Brain microvascular endothelial cell (primary cell): ENCODE measurements at regions not wholly inside any gene's neighbourhood (a gene's known extent, or its start where the extent isn't known, plus 50 kb on each side); places are given as distances from the start of the nearest gene placed in this dataset.
"Not testable (repeated sequence)": the region's sequence is repeated elsewhere in the genome, so short reads cannot be mapped to it uniquely, and the experiment has no call there.

Source experiments
- DNase-seq: peaks from one replicate; pipeline ENCODE4 v3.0.0-alpha.2; 2020
- H3K27ac ChIP-seq: fragments of 250-450 bp; sonication (Bioruptor Pico); 2 replicates; pipeline ENCODE4 v1.5.1; 2020; ENCODE audit warnings: mild to moderate bottlenecking, moderate library complexity
- H3K27me3 ChIP-seq: fragments of 250-450 bp; sonication (Bioruptor Pico); replicated peaks from 2 replicates; pipeline ENCODE4 v1.5.1; 2020; ENCODE audit warnings: mild to moderate bottlenecking
- H3K36me3 ChIP-seq: fragments of 250-450 bp; sonication (Bioruptor Pico); replicated peaks from 2 replicates; pipeline ENCODE4 v1.5.1; 2020; ENCODE audit warnings: mild to moderate bottlenecking
- H3K4me3 ChIP-seq: 2 replicates; pipeline ENCODE4 v1.5.1; 2011; ENCODE audit warnings: low read depth, mild to moderate bottlenecking, control low read depth, low read length, moderate library complexity
- in situ Hi-C: cut with HindIII; loops from 2 replicates; pipeline ENCODE4 v1.10.0; 2017; ENCODE audit warnings: low sequenced_read_pairs, low pct_ligation_motif_present
- TF ChIP-seq, protein P1 (sequence below): IDR thresholded peaks from 2 replicates; pipeline ENCODE4 v1.5.1; 2011; ENCODE audit warnings: low read depth, mild to moderate bottlenecking, moderate library complexity, low read length, control low read depth, inconsistent platforms; ENCODE audit errors: missing control alignments

- H3K27me3 ChIP-seq: no peaks in the 10 kb centered on the region
- no peak overlapping the region for H3K4me3 ChIP-seq
- DNase-seq: no peak
- H3K36me3 ChIP-seq: no peaks in the 10 kb centered on the region
- TF ChIP-seq, protein P1, sequence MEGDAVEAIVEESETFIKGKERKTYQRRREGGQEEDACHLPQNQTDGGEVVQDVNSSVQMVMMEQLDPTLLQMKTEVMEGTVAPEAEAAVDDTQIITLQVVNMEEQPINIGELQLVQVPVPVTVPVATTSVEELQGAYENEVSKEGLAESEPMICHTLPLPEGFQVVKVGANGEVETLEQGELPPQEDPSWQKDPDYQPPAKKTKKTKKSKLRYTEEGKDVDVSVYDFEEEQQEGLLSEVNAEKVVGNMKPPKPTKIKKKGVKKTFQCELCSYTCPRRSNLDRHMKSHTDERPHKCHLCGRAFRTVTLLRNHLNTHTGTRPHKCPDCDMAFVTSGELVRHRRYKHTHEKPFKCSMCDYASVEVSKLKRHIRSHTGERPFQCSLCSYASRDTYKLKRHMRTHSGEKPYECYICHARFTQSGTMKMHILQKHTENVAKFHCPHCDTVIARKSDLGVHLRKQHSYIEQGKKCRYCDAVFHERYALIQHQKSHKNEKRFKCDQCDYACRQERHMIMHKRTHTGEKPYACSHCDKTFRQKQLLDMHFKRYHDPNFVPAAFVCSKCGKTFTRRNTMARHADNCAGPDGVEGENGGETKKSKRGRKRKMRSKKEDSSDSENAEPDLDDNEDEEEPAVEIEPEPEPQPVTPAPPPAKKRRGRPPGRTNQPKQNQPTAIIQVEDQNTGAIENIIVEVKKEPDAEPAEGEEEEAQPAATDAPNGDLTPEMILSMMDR: no peak
- H3K27ac ChIP-seq: no peak overlapping the region
- in situ Hi-C loops: no loop called here
Measured at GRCh38 chr2:95677346-95677745, 85.5 kb downstream of the TRIM43 start.

GRCh38 chr2:95677833-95678232, 86.0 kb downstream of the TRIM43 start:
- H3K36me3 ChIP-seq, DNase-seq, in situ Hi-C loops, H3K4me3 ChIP-seq, H3K27me3 ChIP-seq, H3K27ac ChIP-seq: not testable (repeated sequence)

DNA sequence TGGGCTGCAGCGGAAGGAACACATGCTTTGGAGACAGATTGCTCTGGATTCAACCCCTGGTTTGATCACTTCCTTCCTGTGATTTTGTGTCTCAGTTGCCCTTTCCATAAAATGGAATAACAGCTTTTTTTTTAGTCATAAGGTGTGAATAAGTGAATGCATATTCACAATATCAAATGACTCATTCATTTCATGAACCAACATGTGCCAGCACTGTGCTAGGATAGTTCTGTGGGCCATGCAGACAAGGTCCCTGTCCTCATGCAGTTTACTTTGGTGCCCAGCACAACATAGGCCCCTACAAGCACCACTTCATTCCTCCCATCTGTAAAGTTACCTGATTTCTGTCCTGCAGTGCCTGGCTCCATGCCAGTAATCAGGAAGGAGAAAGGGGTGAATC, 89.4 kb downstream of the TRIM43 start:
- DNase-seq, H3K4me3 ChIP-seq, H3K27ac ChIP-seq, in situ Hi-C loops, H3K36me3 ChIP-seq, H3K27me3 ChIP-seq: not testable (repeated sequence)

DNA sequence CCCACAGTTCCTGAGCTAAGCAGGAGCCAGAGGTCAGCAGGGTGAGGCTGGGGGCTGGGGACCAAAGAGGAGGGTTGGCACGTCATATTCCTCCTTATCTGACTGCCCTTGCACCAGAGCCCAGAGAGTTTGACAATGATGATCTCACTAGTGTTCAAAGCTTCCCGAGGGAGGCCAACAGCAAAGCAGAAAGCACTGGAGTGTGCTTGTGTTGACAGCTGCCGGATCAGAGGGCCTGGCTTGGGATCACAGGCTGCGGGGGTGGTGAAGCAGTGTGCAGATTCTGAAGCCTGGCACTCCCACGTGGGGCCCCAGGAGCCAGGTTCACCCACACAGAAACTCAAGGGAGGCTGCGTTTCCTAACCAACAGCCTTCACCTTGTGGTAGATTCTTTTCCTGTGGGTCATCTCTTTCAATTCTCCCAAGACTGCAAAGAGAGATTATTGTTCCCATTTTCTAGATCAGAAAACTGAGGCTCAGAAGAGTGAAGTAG, 89.8 kb downstream of the TRIM43 start:
- H3K27ac ChIP-seq, H3K4me3 ChIP-seq, H3K36me3 ChIP-seq, in situ Hi-C loops, H3K27me3 ChIP-seq: not testable (repeated sequence)
- DNase-seq: peak; percentile 31

GRCh38 chr2:95682889-95683517, 91.2 kb downstream of the TRIM43 start:
- H3K36me3 ChIP-seq, H3K27me3 ChIP-seq, DNase-seq, H3K27ac ChIP-seq, in situ Hi-C loops: not testable (repeated sequence)
- H3K4me3 ChIP-seq: peak overlapping the region; percentile 54

DNA sequence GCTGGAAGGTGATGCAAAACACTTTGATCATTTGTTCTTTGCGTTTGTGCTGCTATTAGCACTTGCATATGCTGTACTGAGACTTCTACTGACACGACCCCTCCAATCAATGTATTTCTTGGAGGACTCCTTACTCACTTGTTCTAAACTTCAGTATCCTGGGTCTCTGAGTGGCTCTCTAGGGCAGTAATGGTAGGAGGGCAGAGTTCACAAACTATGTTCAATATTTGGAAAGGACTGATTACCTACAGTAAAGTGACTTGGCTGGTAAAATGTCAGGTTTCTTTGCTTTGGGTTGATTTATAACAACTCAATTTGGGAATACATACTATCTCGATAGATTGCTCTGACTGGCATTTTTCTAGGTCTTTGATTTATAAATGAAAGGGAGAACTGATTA, 93.7 kb downstream of the TRIM43 start:
- in situ Hi-C loops: no loop called here
- no peak overlapping the region for H3K4me3 ChIP-seq
- DNase-seq: no peak
- H3K27me3 ChIP-seq: no peaks in the 10 kb centered on the region
- no peaks in the 10 kb centered on the region for H3K36me3 ChIP-seq
- H3K27ac ChIP-seq: no peak overlapping the region
- TF ChIP-seq, protein P1: no peak

GRCh38 chr2:95686056-95686825, 94.4 kb downstream of the TRIM43 start:
- H3K27ac ChIP-seq, H3K4me3 ChIP-seq, in situ Hi-C loops, H3K36me3 ChIP-seq, H3K27me3 ChIP-seq: not testable (repeated sequence)
- peak; percentile 16 for DNase-seq

DNA sequence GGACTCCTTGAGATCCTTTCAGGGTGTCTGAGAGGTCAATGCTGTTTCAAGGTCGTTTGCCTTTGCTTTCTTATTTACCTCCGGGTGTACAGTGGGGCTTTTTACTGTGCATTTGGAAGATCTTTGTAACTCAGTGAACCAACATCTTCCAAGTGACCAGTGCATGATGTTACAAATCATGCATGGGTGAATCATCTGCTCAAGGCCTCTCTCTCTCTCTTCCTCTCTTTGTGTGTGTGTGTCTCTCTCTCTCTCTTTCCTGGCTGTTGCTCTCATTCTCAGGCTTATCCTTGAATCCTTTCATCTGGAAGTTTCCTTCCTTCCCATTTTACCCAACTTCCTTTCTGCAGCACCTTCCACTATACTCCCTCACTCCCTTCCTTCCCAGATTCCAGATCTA, 96.1 kb downstream of the TRIM43 start:
- H3K27ac ChIP-seq, H3K4me3 ChIP-seq, H3K36me3 ChIP-seq, H3K27me3 ChIP-seq, in situ Hi-C loops: not testable (repeated sequence)
- peak; percentile 22 for DNase-seq

DNA sequence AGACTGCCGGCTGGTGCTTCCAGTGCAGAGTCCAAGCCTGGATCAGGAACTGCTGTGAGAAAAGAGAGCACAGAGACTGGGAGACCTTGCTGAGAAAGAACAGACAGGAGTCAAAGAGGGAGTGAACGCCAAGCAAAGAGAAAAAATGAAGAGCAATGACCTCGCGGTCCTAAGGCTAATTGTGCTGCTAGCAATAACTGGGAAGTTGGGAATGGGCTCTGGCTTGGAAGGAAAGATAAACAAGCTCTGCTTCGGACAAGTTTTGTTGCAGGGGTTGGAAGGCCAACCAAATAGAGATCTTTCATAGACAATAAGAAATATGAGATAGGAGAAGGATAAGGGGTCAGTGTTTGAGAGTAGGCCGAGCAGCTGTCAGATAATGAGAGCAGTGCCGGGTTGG, 99.4 kb downstream of the TRIM43 start:
- H3K4me3 ChIP-seq, H3K36me3 ChIP-seq, H3K27me3 ChIP-seq, H3K27ac ChIP-seq, in situ Hi-C loops, DNase-seq: not testable (repeated sequence)

GRCh38 chr2:95693071-95693846, 101.5 kb downstream of the TRIM43 start:
- H3K27ac ChIP-seq, in situ Hi-C loops, H3K4me3 ChIP-seq: not testable (repeated sequence)

More at GRCh38 chr2:95693071-95693846, 101.5 kb downstream of the TRIM43 start:
- DNase-seq, H3K27me3 ChIP-seq, H3K36me3 ChIP-seq: not testable (repeated sequence)
